ENCODE measurements at regions not wholly inside any gene's neighbourhood (a gene's known extent, or its start where the extent isn't known, plus 50 kb on each side); places are given as distances from the start of the nearest gene placed in this dataset.

- DNase-seq (ENCODE audit: low read depth), result peak; percentile 37
- no peak for TF ChIP-seq CTCF (conservative IDR thresholded peaks at IDR 0.05; ENCODE audit: low read depth, low read length)
- no peak overlapping the region for H3K4me3 ChIP-seq (ENCODE audit: low read length)
These were observed 968.1 kb upstream of the GOT2 start for GRCh38 chr16:59701963-59702930.

- no peak for TF ChIP-seq CTCF (conservative IDR thresholded peaks at IDR 0.05; ENCODE audit: low read depth, low read length)
- no peak overlapping the region for H3K4me3 ChIP-seq (ENCODE audit: low read length)
- DNase-seq (ENCODE audit: low read depth), result no peak
These were observed 965.7 kb upstream of the GOT2 start for GRCh38 chr16:59699786-59700185.

- H3K4me3 ChIP-seq (ENCODE audit: low read length), result no peak overlapping the region
- DNase-seq (ENCODE audit: low read depth), result peak; percentile 78
- no peak for TF ChIP-seq CTCF (conservative IDR thresholded peaks at IDR 0.05; ENCODE audit: low read depth, low read length)
These were observed 964.4 kb upstream of the GOT2 start for GRCh38 chr16:59698346-59699020.

GRCh38 chr16:59697761-59698160, 963.6 kb upstream of the GOT2 start:
- TF ChIP-seq CTCF (conservative IDR thresholded peaks at IDR 0.05; ENCODE audit: low read depth, low read length), result no peak
- no peak for DNase-seq (ENCODE audit: low read depth)
- H3K4me3 ChIP-seq (ENCODE audit: low read length), result no peak overlapping the region

- DNase-seq (ENCODE audit: low read depth), result no peak
- no peak overlapping the region for H3K4me3 ChIP-seq (ENCODE audit: low read length)
- TF ChIP-seq CTCF (conservative IDR thresholded peaks at IDR 0.05; ENCODE audit: low read depth, low read length), result no peak
These were observed 963.1 kb upstream of the GOT2 start for GRCh38 chr16:59697236-59697635.

- DNase-seq (ENCODE audit: low read depth), result no peak
- TF ChIP-seq CTCF (conservative IDR thresholded peaks at IDR 0.05; ENCODE audit: low read depth, low read length), result no peak
- no peak overlapping the region for H3K4me3 ChIP-seq (ENCODE audit: low read length)
These were observed 962.4 kb upstream of the GOT2 start for GRCh38 chr16:59696495-59696894.
